GM12875 (cell line): ENCODE measurements at regions not wholly inside any gene's neighbourhood (a gene's known extent, or its start where the extent isn't known, plus 50 kb on each side); places are given as distances from the start of the nearest gene placed in this dataset.
"Not testable (repeated sequence)": the region's sequence is repeated elsewhere in the genome, so short reads cannot be mapped to it uniquely, and the experiment has no call there.

ENCODE experiments used
- H3K4me3 ChIP-seq: one replicate; pipeline ENCODE4 v1.5.1; 2011; ENCODE audit warnings: low read depth, low read length, control low read depth
- TF ChIP-seq, protein P1 (sequence below): IDR thresholded peaks from 2 replicates; pipeline ENCODE4 v1.5.1; 2011; ENCODE audit warnings: low read depth, mild to moderate bottlenecking, control low read depth, inconsistent platforms, low read length, moderate library complexity, borderline replicate concordance; ENCODE audit not compliant: insufficient read depth

DNA sequence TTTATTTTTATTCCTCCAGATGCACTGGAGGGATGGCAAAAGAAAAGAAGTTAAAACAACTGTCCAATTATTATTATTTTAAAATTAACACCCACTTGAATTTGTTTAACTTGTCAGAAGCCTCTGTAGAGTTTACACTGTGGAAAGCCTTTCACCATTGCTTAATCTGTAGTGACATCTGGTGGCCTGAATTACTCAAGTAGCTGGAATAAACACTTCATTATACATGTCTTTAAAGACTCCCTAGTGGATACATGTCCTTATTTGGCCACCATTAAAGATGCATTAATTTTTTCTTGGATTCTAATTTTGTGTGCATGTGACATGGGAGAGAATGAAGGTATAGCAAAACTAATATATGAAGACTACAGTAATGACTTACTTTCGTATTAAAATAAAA, 1496.5 kb downstream of the FAM181B start:
- H3K4me3 ChIP-seq = no peak overlapping the region
- TF ChIP-seq, protein P1, sequence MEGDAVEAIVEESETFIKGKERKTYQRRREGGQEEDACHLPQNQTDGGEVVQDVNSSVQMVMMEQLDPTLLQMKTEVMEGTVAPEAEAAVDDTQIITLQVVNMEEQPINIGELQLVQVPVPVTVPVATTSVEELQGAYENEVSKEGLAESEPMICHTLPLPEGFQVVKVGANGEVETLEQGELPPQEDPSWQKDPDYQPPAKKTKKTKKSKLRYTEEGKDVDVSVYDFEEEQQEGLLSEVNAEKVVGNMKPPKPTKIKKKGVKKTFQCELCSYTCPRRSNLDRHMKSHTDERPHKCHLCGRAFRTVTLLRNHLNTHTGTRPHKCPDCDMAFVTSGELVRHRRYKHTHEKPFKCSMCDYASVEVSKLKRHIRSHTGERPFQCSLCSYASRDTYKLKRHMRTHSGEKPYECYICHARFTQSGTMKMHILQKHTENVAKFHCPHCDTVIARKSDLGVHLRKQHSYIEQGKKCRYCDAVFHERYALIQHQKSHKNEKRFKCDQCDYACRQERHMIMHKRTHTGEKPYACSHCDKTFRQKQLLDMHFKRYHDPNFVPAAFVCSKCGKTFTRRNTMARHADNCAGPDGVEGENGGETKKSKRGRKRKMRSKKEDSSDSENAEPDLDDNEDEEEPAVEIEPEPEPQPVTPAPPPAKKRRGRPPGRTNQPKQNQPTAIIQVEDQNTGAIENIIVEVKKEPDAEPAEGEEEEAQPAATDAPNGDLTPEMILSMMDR = no peak

DNA sequence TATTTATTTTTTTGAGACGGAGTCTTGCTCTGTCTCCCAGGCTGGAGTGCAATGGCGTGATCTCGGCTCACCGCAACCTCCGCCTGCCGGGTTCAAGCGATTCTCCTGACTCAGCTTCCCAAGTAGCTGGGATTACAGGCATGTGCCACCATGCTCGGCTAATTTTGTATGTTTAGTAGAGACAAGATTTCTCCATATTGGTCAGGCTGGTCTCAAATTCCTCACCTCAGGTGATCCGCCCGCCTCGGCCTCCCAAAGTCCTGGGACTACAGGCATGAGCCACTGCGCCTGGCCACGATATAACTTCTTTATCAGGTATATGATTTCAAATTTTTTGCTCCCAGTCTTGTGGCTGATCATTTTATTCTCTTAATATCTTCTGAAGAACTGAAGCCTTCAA, 1506.3 kb downstream of the FAM181B start:
- H3K4me3 ChIP-seq = not testable (repeated sequence)

DNA sequence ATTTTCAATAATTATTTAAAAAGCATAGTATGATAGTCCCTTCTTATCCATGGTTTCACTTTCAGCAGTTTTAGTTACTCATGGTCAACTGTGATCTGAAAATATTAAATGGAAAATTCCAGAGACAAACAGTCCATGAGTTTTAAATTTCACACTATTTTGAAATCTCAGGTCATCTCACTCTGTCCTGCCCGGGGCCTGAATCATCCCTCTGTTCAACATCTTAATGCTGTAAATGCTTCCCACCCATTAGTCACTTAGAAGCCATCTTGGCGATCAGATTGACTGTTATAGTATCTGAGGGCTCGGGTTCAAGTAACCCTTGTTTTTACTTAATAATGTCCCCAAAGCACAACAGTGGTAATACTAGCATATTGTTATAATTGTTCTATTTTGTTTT, 1509.3 kb downstream of the FAM181B start:
- no peak overlapping the region for H3K4me3 ChIP-seq
- TF ChIP-seq, protein P1 = no peak

DNA sequence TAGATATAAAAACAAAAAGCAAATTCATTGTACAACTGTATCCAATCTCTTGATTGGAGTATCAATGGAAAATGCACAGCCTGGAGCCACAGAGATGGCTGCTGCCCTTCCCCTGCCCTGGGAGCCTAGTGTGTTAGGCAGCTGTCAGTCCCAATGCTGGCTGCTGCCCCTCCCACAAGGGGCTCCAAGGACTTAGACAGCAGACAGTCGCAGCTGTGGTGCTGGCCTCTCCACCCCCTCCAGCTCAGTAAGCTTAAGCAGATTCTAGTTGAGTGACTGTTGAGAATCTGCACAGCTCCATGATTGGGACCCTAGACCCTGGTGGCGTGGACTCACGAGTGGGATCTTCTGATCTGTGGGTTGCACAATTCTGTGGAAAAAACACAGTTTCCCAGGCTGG, 1511.2 kb downstream of the FAM181B start:
- TF ChIP-seq, protein P1 = no peak
- no peak overlapping the region for H3K4me3 ChIP-seq

DNA sequence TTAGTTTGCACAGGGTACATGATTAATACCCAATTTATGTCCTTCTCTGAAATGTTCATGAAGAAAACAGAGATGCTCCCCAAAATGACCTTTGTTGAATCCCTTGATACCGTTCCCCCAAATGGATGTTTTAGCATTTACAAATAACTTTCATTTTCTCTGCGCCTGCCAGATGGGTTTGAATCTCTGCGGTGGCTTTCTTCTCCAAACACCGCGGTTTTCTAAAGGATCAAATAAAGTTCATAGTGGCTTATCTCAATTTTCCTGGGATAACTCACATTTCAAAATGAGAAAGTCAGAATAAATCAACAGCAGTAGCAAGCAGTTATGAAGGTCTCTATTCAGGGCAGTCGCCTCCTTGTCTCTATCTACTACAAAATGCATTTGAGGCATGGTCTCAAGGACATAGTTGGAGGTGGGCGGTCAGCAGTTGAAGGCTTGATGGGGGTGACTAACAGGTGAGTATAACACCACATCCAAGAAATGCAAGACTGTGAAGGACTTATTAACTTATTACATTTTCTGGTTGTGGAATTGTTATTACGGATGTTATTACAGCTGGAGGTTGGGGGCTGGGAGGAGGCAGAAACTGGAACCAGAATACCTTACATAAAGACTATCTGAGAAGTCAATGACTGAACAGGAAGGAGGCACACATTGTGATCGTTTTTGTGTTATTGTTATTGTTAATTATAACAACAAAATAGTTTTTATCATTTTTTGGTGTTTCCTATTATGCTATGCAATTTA, 1513.3 kb downstream of the FAM181B start:
- no peak overlapping the region for H3K4me3 ChIP-seq
- TF ChIP-seq, protein P1 = no peak

DNA sequence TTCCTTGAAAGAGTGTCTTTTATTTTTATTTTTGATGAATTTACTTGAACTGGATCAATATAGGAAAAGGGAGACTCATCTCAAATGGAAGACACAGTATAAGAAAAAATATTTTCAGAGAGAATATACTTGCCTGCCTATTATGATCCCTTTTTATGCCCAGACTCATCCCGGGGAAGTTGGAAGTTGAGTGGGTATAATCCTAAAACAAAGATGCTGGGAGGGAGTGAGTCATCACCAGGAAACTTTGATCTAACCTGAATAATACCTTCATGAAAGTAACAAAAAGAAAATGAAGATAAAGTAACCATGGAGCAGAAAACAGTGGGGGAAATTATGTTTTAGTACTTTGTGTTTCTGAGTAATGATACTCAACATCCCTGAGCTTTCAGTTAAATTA, 1514.0 kb downstream of the FAM181B start:
- TF ChIP-seq, protein P1 = no peak
- H3K4me3 ChIP-seq = no peak overlapping the region

DNA sequence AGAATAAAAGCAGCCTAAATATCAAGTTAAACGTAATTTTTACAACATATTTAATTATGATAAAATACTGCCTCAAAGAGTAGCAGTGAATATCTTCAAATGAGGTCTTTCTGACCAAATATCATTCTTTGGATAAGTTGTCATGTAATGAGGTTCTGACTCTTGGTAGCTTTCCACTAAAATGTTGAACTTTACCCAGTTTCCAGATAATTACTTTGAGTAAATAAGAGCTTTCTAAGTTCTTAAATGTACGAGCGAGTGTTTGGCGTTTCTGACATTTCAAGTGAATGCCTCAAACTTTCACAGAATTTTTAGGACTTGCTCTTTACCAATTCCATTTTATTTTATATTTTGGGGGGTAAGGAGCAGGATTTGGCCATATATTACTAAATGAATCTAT, 1515.2 kb downstream of the FAM181B start:
- H3K4me3 ChIP-seq = no peak overlapping the region
- TF ChIP-seq, protein P1 = no peak
